HT1080 (cell line): ENCODE measurements at regions not wholly inside any gene's neighbourhood (a gene's known extent, or its start where the extent isn't known, plus 50 kb on each side); places are given as distances from the start of the nearest gene placed in this dataset.

ENCODE experiments used
- DNase-seq: peaks from one replicate; pipeline ENCODE4 v3.0.0-alpha.2; 2015; ENCODE audit warnings: low read depth

- peak; percentile 47 for DNase-seq
Observed at GRCh38 chr5:162786234-162786633, 651.2 kb upstream of the CCNG1 start.

- DNase-seq = no peak
Observed at GRCh38 chr5:162796507-162796906, 640.9 kb upstream of the CCNG1 start.

- DNase-seq = no peak
Observed at GRCh38 chr5:162800301-162800700, 637.1 kb upstream of the CCNG1 start.

GRCh38 chr5:162801235-162801634, 636.2 kb upstream of the CCNG1 start:
- DNase-seq = no peak

- no peak for DNase-seq
Observed at GRCh38 chr5:162806195-162806594, 631.2 kb upstream of the CCNG1 start.

- DNase-seq = no peak
Observed at GRCh38 chr5:162811071-162811470, 626.3 kb upstream of the CCNG1 start.

GRCh38 chr5:162816816-162817215, 620.6 kb upstream of the CCNG1 start:
- DNase-seq = no peak

- DNase-seq = peak; percentile 1
Observed at GRCh38 chr5:162817364-162817763, 620.0 kb upstream of the CCNG1 start.

GRCh38 chr5:162821664-162822063, 615.7 kb upstream of the CCNG1 start:
- DNase-seq = peak; percentile 8

GRCh38 chr5:162824360-162824759, 613.0 kb upstream of the CCNG1 start:
- DNase-seq = no peak

- DNase-seq = no peak
Observed at GRCh38 chr5:162837155-162837554, 600.2 kb upstream of the CCNG1 start.

GRCh38 chr5:162842727-162843126, 594.7 kb upstream of the CCNG1 start:
- DNase-seq = no peak

GRCh38 chr5:162852134-162852533, 585.3 kb upstream of the CCNG1 start:
- no peak for DNase-seq

- DNase-seq = no peak
Observed at GRCh38 chr5:162858770-162859169, 578.6 kb upstream of the CCNG1 start.

GRCh38 chr5:162870966-162871365, 566.4 kb upstream of the CCNG1 start:
- DNase-seq = no peak

GRCh38 chr5:162882629-162883028, 554.8 kb upstream of the CCNG1 start:
- DNase-seq = no peak

- no peak for DNase-seq
Observed at GRCh38 chr5:162886717-162887116, 550.7 kb upstream of the CCNG1 start.

- no peak for DNase-seq
Observed at GRCh38 chr5:162888268-162888667, 549.1 kb upstream of the CCNG1 start.

- DNase-seq = no peak
Observed at GRCh38 chr5:162911873-162912272, 525.5 kb upstream of the CCNG1 start.

- DNase-seq = no peak
Observed at GRCh38 chr5:162916368-162916767, 521.0 kb upstream of the CCNG1 start.

- no peak for DNase-seq
Observed at GRCh38 chr5:162929104-162929503, 508.3 kb upstream of the CCNG1 start.

GRCh38 chr5:162931501-162931900, 505.9 kb upstream of the CCNG1 start:
- no peak for DNase-seq

GRCh38 chr5:162939991-162940390, 497.4 kb upstream of the CCNG1 start:
- DNase-seq = no peak

GRCh38 chr5:162948677-162949076, 488.7 kb upstream of the CCNG1 start:
- DNase-seq = no peak
